GM12878 (cell line): ENCODE measurements at regions not wholly inside any gene's neighbourhood (a gene's known extent, or its start where the extent isn't known, plus 50 kb on each side); places are given as distances from the start of the nearest gene placed in this dataset.

Experiments used
- CHD2 ChIP-seq: IDR thresholded peaks from 2 replicates; pipeline ENCODE4 v1.6.1; 2011; ENCODE audit warnings: low read depth, low read length, improper control_type of control experiment, borderline replicate concordance
- CREB1 ChIP-seq: IDR thresholded peaks from 2 replicates; pipeline ENCODE4 v1.6.1; 2012; ENCODE audit warnings: low read depth, mild to moderate bottlenecking, inconsistent platforms
- CTCF ChIP-seq, 3 experiments: IDR thresholded peaks in 2 of 3; conservative IDR thresholded peaks in 1 of 3; 2 replicates each; pipeline ENCODE4 v1.5.1; 2011; ENCODE audit warnings: low read depth in 3 of 3, low read length in 3 of 3, mild to moderate bottlenecking in 3 of 3, control low read depth in 2 of 3, moderate library complexity in 2 of 3, inconsistent platforms in 1 of 3, mixed read lengths in 1 of 3; ENCODE audit not compliant: control insufficient read depth in 2 of 3, insufficient read depth in 1 of 3; ENCODE audit errors: extremely low read depth in 1 of 3
- ELK1 ChIP-seq: IDR thresholded peaks from 2 replicates; pipeline ENCODE4 v1.6.1; 2012; ENCODE audit warnings: low read depth, low read length, improper control_type of control experiment
- EP300 ChIP-seq, 2 experiments: fragments of 150-350 bp in 1 of 2; IDR thresholded peaks; 2 replicates each; pipeline ENCODE4 v1.6.1; 2011 to 2012; ENCODE audit warnings: low read depth in 2 of 2, low read length in 2 of 2, borderline replicate concordance in 1 of 2, improper control_type of control experiment in 1 of 2, inconsistent platforms in 1 of 2; ENCODE audit not compliant: control insufficient read depth in 1 of 2
- HDAC2 ChIP-seq: fragments of 200-600 bp; sonication (generic); IDR thresholded peaks from 2 replicates; pipeline ENCODE4 v1.6.1; 2017
- IRF3 ChIP-seq: fragments of 450-650 bp; IDR thresholded peaks from 2 replicates; pipeline ENCODE4 v1.6.1; 2014; ENCODE audit warnings: mild to moderate bottlenecking
- LARP7 ChIP-seq: fragments of 450-650 bp; IDR thresholded peaks from 2 replicates; pipeline ENCODE4 v1.6.1; 2017; ENCODE audit warnings: mild to moderate bottlenecking
- MXI1 ChIP-seq: fragments of 150-350 bp; IDR thresholded peaks from 2 replicates; pipeline ENCODE4 v1.6.1; 2011; ENCODE audit warnings: low read depth, mild to moderate bottlenecking, inconsistent platforms, low read length, improper control_type of control experiment
- MYC ChIP-seq: IDR thresholded peaks from 2 replicates; pipeline ENCODE4 v1.6.1; 2011; ENCODE audit warnings: mild to moderate bottlenecking, low read length, moderate library complexity, inconsistent platforms; ENCODE audit not compliant: insufficient read depth, insufficient replicate concordance, insufficient read length, severe bottlenecking
- PML ChIP-seq: IDR thresholded peaks from 2 replicates; pipeline ENCODE4 v1.6.1; 2012; ENCODE audit warnings: low read length, inconsistent platforms
- POLR2A ChIP-seq: IDR thresholded peaks from 2 replicates; pipeline ENCODE4 v1.6.1; 2011; ENCODE audit warnings: low read depth, mild to moderate bottlenecking, low read length
- ZBTB33 ChIP-seq: fragments of 450-650 bp; IDR thresholded peaks from 2 replicates; pipeline ENCODE4 v1.6.1; 2017; ENCODE audit warnings: mild to moderate bottlenecking
- TF ChIP-seq, protein P1 (sequence below): IDR thresholded peaks from 2 replicates; pipeline ENCODE4 v1.6.1; 2011; ENCODE audit warnings: borderline replicate concordance, low read depth, mild to moderate bottlenecking, moderate library complexity, low read length; ENCODE audit not compliant: insufficient read depth, poor library complexity, severe bottlenecking

DNA sequence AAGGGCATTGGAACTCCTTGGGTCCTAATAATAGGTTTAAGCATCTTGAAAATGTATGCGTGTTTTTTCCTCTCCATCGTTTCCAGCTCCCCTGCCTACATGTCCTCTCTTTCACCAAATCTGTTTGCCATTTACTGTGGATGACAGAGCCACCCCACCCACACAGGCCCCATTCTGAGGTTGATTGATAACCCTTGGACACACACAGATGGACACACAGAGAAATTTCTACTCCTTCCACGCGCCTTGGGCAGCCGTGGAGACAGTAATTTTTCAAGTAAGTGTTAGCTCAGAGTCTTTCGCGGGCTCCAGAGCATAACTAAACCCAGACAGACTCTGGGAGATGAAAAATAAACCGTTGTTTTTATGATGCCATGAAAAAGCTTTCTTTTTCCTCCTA lies 103.3 kb upstream of the NLRP1 start:
- TF ChIP-seq IRF3, result no peak
- TF ChIP-seq HDAC2, result no peak
- TF ChIP-seq CTCF (IDR thresholded peaks at IDR 0.05 in 2 of 3, conservative IDR thresholded peaks at IDR 0.05 in 1 of 3; ENCODE audit: control insufficient read depth in 2 of 3, extremely low read depth in 1 of 3, insufficient read depth in 1 of 3, low read depth in 3 of 3, low read length in 3 of 3), result no peak
- TF ChIP-seq MXI1, result no peak
- TF ChIP-seq MYC, result no peak
- TF ChIP-seq, protein P1, sequence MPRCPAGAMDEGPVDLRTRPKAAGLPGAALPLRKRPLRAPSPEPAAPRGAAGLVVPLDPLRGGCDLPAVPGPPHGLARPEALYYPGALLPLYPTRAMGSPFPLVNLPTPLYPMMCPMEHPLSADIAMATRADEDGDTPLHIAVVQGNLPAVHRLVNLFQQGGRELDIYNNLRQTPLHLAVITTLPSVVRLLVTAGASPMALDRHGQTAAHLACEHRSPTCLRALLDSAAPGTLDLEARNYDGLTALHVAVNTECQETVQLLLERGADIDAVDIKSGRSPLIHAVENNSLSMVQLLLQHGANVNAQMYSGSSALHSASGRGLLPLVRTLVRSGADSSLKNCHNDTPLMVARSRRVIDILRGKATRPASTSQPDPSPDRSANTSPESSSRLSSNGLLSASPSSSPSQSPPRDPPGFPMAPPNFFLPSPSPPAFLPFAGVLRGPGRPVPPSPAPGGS, result no peak
- TF ChIP-seq ZBTB33, result no peak
- TF ChIP-seq POLR2A, result no peak
- TF ChIP-seq ELK1, result no peak
- no peak for TF ChIP-seq CREB1
- TF ChIP-seq EP300 (IDR thresholded peaks at IDR 0.05; ENCODE audit: borderline replicate concordance in 1 of 2, control insufficient read depth in 1 of 2, low read depth in 2 of 2, low read length in 2 of 2), result no peak
- TF ChIP-seq PML, result no peak
- no peak for TF ChIP-seq CHD2
- TF ChIP-seq LARP7, result no peak
